ENCODE measurements at regions not wholly inside any gene's neighbourhood (a gene's known extent, or its start where the extent isn't known, plus 50 kb on each side); places are given as distances from the start of the nearest gene placed in this dataset.

GRCh38 chrX:17977696-17978095 is 116.6 kb upstream of the RAI2 start:
- Histone ChIP-seq H3K4me1 (ENCODE audit: insufficient read depth, low read length) (no peaks in the 10 kb centered on the region), H3K9me3 (ENCODE audit: low read length) (no peaks in the 10 kb centered on the region), H3K27ac (ENCODE audit: extremely low read length, insufficient read depth, low read length) (no peak overlapping the region), H3K79me2 (ENCODE audit: insufficient read depth, low read length) (no peaks in the 10 kb centered on the region), H3K9ac (ENCODE audit: insufficient read depth, low read depth, low read length) (no peak overlapping the region), H2AFZ (ENCODE audit: low read length) (no peak overlapping the region), H3K4me3 (replicated peaks in 1 of 3; ENCODE audit: insufficient read depth in 1 of 3, low read depth in 2 of 3, low read length in 3 of 3) (no peak overlapping the region), H3K27me3 (ENCODE audit: control insufficient read depth in 1 of 2, insufficient read depth in 2 of 2, low read length in 2 of 2) (no peaks in the 10 kb centered on the region), H4K20me1 (ENCODE audit: insufficient read depth, low read length) (no peaks in the 10 kb centered on the region), H3K36me3 (replicated peaks in 1 of 2; ENCODE audit: control insufficient read depth in 1 of 2, insufficient read depth in 2 of 2, low read length in 2 of 2) (no peaks in the 10 kb centered on the region), H3K4me2 (ENCODE audit: low read depth, low read length) (no peak overlapping the region)
- ChIA-PET CTCF (ENCODE audit: low intra/inter-chr PET ratio, low total read pairs) (no interaction called here), POLR2A (no interaction called here)
- intact Hi-C loops (cut with micrococcal nuclease; ENCODE audit: unreplicated experiment) (no loop called here), in situ Hi-C loops (cut with HindIII; ENCODE audit: extremely low pct_ligation_motif_present, low pct_unique_long_range_greater_than_20kb) (no loop called here)
- TF ChIP-seq SOX13 (IDR thresholded peaks at IDR 0.05) (no peak), SOX13 (CRISPR knock-in tag; conservative IDR thresholded peaks at IDR 0.05 in 1 of 2, IDR thresholded peaks at IDR 0.05 in 1 of 2) (no peak), CREB3 (CRISPR knock-in tag; IDR thresholded peaks at IDR 0.05) (no peak), ZBTB39 (CRISPR knock-in tag; IDR thresholded peaks at IDR 0.05) (no peak), PCBP2 (optimal IDR thresholded peaks at IDR 0.05; ENCODE audit: low read depth, low read length, poor library complexity, severe bottlenecking) (no peak), FOSL1 (CRISPR knock-in tag; IDR thresholded peaks at IDR 0.05; ENCODE audit: borderline replicate concordance) (no peak), HHEX (CRISPR knock-in tag; IDR thresholded peaks at IDR 0.05) (no peak), THAP11 (CRISPR knock-in tag; IDR thresholded peaks at IDR 0.05) (no peak), CREBL2 (CRISPR knock-in tag; IDR thresholded peaks at IDR 0.05; ENCODE audit: borderline replicate concordance) (no peak), ZSCAN21 (CRISPR knock-in tag; IDR thresholded peaks at IDR 0.05; ENCODE audit: borderline replicate concordance) (no peak), HIC2 (CRISPR knock-in tag; IDR thresholded peaks at IDR 0.05; ENCODE audit: low read depth) (no peak), ZNF530 (CRISPR knock-in tag; IDR thresholded peaks at IDR 0.05; ENCODE audit: low read depth) (no peak)
- DNase-seq (ENCODE audit: low spot score), result no peak
- WGBS (ENCODE audit: low lambda C conversion rate), result no CpG with 5 or more reads among the region's 3 CpGs
- FAIRE-seq, result no peak
- no peak for ATAC-seq
- BruUV-seq (replicated peaks), result no TSS peak
